SK-N-SH (cell line): ENCODE measurements at regions not wholly inside any gene's neighbourhood (a gene's known extent, or its start where the extent isn't known, plus 50 kb on each side); places are given as distances from the start of the nearest gene placed in this dataset.

Experiments used
- CHD2 ChIP-seq: fragments of 150-350 bp; IDR thresholded peaks from 2 replicates; pipeline ENCODE4 v1.6.1; 2018; ENCODE audit warnings: low read length; ENCODE audit not compliant: partially characterized antibody
- CTCF ChIP-seq: fragments of 200-600 bp; sonication (generic); IDR thresholded peaks from 2 replicates; pipeline ENCODE4 v1.6.1; 2017; ENCODE audit warnings: antibody characterized with exemption, mild to moderate bottlenecking, moderate library complexity
- EP300 ChIP-seq, 2 experiments: IDR thresholded peaks; 2 replicates each; pipeline versions ENCODE4 v1.4.0 to v1.6.1; 2012; ENCODE audit warnings: borderline replicate concordance in 1 of 2, low read depth in 1 of 2, low read length in 1 of 2
- FOXM1 ChIP-seq: IDR thresholded peaks from 2 replicates; pipeline ENCODE4 v1.4.0; 2012; ENCODE audit warnings: low read depth, mild to moderate bottlenecking
- JUND ChIP-seq: IDR thresholded peaks from 2 replicates; pipeline ENCODE4 v1.4.0; 2012
- POLR2AphosphoS5 ChIP-seq: IDR thresholded peaks from 2 replicates; pipeline ENCODE4 v1.6.1; 2012; ENCODE audit warnings: low read depth, low read length
- RCOR1 ChIP-seq: fragments of 150-350 bp; IDR thresholded peaks from 2 replicates; pipeline ENCODE4 v1.6.1; 2017; ENCODE audit warnings: antibody characterized with exemption, low read length
- RFX5 ChIP-seq: IDR thresholded peaks from 2 replicates; pipeline ENCODE4 v1.6.1; 2012; ENCODE audit warnings: mild to moderate bottlenecking, improper control_type of control experiment, low read length
- ZBTB33 ChIP-seq: IDR thresholded peaks from 2 replicates; pipeline ENCODE4 v1.4.0; 2012; ENCODE audit warnings: low read depth, borderline replicate concordance
- TF ChIP-seq, protein P1 (sequence below): IDR thresholded peaks from 2 replicates; pipeline ENCODE4 v1.4.0; 2012; ENCODE audit warnings: low read depth, borderline replicate concordance

- no peak for TF ChIP-seq POLR2AphosphoS5
- TF ChIP-seq EP300 (IDR thresholded peaks at IDR 0.05; ENCODE audit: borderline replicate concordance in 1 of 2, low read depth in 1 of 2, low read length in 1 of 2) = no peak
- no peak for TF ChIP-seq CTCF
- TF ChIP-seq RFX5 = no peak
- TF ChIP-seq, protein P1, sequence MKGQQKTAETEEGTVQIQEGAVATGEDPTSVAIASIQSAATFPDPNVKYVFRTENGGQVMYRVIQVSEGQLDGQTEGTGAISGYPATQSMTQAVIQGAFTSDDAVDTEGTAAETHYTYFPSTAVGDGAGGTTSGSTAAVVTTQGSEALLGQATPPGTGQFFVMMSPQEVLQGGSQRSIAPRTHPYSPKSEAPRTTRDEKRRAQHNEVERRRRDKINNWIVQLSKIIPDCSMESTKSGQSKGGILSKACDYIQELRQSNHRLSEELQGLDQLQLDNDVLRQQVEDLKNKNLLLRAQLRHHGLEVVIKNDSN = no peak
- no peak for TF ChIP-seq JUND
- no peak for TF ChIP-seq ZBTB33
- no peak for TF ChIP-seq CHD2
- TF ChIP-seq FOXM1 = no peak
- TF ChIP-seq RCOR1 = no peak
These were observed 59.2 kb upstream of the ADCY1 start for GRCh38 chr7:45514944-45515343.
